ENCODE measurements at regions not wholly inside any gene's neighbourhood (a gene's known extent, or its start where the extent isn't known, plus 50 kb on each side); places are given as distances from the start of the nearest gene placed in this dataset.

DNA sequence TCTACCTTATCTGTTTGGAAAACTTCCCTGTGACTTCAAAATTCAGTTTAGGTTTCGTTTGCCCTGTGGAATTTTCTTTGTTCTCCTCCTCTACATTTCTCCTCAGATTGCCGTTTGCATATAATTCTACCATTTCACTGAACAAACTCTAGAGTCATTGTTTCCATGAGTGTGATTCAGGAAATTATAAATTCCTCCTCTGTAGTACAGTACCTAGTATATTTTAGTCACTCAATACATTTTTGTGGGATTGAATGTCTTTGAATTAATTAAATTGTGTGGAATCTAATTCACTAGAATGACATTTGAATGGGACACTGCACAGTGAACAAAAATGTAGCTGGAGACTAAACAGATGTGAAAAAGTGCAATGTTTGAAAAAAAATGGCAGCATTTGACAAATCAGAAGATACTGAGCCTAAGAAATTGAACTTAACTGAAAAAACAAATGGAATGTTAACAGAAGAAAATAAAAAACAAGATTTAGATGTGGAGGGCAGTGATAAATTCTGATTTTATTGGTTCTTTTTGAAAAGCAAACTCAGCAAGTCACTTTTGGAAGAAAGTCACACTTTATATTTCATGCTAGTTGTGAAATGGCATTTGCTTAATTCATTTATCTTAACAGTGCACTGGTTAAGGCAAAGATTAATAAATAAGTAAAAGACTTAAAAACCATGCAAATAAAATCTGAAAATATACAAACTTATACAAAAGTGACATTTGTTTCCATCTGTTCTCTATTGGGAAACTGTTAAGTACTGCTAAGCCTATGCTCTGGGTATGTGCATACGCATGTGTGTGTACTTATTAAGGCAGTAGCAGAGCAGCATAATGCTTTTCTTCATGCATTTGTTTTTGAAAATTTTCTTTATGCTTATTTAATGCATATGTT is 512.3 kb downstream of the FAT4 start:
- TF ChIP-seq CTCF (IDR thresholded peaks at IDR 0.05 in 4 of 5, conservative IDR thresholded peaks at IDR 0.05 in 1 of 5) (no peak), POLR2A (IDR thresholded peaks at IDR 0.05) (no peak)
